Amygdala (tissue), 56 donors: ENCODE measurements at regions not wholly inside any gene's neighbourhood (a gene's known extent, or its start where the extent isn't known, plus 50 kb on each side); places are given as distances from the start of the nearest gene placed in this dataset.
"Not testable (repeated sequence)": the region's sequence is repeated elsewhere in the genome, so short reads cannot be mapped to it uniquely, and the experiment has no call there.

ENCODE experiments used
- DNase-seq, 56 donors: peaks; one replicate each; lab custom pipeline; 2025; lab: John Stamatoyannopoulos, UW

- DNase-seq = no peak
Observed at GRCh38 chr9:82750411-82750913, 312.5 kb downstream of the RASEF start.

DNA sequence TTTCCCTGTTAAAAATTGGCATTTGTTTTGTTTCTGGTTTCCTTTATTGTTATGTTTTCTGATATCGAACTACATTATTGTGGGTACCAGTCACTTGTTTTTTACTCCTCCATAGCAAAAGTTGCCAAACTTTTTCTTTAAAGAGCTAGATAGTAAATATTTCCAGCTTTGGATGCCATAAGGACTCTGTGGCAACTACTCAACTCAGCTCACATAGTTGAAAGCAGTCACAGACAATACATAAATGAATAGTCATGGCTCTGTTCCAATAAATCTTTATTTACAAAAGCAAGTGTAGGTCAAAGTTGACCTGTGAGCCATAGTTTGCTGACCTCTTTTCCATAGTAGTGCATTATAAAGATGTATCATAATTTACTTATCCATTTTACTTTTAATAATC lies 305.0 kb downstream of the RASEF start:
- no peak for DNase-seq

- DNase-seq = no peak
Observed at GRCh38 chr9:82761027-82761426, 301.9 kb downstream of the RASEF start.

GRCh38 chr9:82761956-82762355 lies 301.0 kb downstream of the RASEF start:
- peak in 15 of 56 donors; percentile 2 to 26 (median 10) for DNase-seq

DNA sequence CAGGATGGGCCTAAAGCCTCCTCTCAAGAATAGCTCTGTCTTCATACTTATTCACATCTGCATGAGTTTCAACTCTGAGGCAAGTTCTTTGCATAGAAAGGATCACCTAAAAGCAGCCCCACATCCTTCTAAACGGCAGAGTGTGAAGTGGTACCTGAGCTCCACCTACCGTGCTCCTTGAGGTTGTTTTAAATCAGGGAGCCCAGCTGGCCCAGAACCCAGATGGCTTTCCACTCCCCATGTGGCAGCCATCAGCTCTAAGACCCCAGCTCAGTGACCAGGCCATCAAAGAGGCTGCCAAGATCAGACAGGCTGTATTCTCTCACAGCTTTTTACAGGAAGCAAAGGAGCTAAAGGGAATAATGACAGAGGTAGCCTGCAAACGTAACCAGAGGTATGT lies 299.3 kb downstream of the RASEF start:
- no peak for DNase-seq

DNA sequence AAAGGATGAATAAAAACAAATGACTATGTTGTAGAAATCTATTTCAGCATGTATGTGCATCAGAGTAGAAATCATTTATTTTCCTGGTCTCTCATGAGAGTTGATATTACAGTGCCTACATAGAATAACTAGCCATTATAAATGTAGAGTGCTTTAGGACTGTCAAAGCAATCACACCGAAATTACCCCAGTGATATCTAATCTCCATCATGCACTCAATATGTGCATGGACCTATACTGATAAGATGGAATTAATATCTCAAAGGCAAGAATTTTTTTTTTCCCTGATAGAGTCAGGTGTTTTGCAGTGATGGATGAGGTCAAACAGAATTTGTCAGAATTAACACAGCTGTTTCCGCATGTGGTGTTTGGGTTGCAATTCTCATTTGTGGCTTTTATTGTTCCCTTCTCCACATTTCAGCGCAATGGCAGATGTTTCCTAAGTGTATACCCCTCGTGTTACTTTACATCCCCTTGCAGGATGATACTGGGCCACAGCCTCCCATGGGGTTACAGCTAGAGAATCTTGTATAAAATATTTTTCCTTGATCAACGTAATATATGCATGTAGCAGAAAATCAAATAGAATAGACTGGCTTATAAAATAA lies 298.8 kb downstream of the RASEF start:
- DNase-seq = no peak

- not testable (repeated sequence) for DNase-seq
Observed at GRCh38 chr9:82774707-82775231, 288.2 kb downstream of the RASEF start.

DNA sequence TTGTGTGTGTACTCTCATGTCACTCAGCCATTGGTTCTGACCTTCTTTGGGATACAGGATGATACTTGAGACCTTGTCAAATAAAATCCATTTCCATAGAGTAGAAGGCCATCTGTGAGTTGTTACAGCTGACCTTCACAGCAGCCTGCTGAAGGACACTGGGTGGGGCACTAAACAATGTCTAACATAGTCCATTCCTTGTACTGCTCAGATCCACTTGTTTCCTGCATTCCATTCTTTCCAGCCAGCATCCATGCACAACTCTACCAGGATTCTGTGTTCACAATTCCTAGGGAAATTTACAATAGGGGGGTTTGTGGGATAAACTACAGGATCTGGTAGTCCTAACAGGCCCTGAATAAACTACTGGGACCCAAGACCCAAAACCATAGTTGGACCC lies 286.4 kb downstream of the RASEF start:
- DNase-seq = no peak

- no peak for DNase-seq
Observed at GRCh38 chr9:82777366-82777765, 285.6 kb downstream of the RASEF start.

DNA sequence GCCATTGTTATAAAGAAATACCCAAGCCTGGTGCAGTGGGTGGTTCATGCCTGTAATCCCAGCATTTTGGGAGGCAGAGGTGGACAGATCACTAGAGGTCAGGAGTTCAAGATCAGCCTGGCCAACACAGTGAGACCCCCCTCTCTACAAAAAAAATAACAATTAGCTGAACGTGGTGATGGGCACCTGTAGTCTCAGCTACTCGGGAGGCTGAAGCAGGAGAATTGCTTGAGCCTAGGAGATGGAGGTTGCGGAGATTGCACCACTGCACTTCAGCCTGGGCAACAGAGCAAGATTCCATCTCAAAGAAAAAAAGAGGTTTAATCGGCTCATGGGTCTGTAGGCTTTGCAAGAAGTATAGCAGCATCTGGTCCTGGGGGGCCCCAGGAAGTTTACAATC lies 284.0 kb downstream of the RASEF start:
- not testable (repeated sequence) for DNase-seq

DNA sequence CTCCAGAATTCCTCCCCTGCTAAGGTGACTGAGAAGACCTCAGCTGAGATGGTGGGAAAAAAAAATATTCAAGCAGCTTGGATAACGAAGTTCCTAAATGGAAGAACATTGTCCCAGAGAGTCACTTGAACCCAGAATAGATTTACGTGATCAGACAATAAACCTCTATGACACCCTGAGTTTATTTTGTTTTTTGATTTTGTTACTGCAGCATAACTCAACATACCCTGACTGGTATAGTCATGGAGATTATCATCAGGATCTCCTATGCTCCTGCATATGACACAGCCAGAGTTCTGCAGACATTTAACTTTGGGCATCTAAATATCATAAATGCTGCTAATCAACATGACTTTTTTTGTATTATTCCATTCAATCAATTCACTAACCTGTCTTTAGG lies 282.9 kb downstream of the RASEF start:
- DNase-seq = no peak

DNA sequence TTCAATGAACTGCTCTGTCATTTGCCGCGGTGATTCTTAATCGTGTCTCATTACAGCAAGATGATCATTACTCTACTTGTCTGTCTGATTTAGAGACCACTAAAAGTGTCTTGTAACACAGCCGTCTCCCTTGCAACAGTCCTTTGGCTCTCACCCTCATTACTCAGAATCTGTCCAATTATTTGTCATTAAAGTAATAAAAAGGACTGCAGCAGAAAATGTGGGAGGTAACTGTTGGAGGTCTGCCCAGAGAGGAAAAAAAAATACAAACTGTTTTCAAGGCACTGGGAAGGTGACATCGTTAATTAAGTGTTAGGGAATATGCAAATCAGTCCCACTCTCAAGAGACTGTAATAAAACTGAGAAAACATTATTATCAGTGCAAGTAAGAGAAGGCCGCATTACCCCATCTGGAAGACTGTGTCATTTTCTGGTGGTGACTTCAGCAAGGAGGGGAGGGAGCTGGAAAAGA lies 281.0 kb downstream of the RASEF start:
- peak in 3 of 56 donors; percentile 10 to 39 (median 15) for DNase-seq

DNA sequence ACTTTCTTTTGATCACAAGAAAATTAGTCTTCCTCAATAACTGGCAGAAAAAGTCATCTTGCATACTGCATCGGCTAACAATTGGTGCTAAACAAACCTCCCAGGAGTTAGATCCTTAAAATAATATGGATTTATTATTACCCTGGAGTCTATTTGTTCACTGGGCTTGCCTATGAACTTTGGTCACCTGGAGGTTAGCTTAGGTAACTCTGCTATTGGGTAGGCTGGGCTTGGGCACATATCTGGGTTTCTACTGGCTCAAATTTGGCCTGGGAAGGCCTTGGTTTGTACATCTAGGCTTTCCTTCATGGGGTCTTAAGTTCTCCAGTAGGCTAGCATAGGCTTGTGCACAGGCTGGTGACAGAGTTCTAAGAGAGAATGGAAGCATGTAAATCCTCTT lies 279.9 kb downstream of the RASEF start:
- DNase-seq = no peak

GRCh38 chr9:82784589-82784988 lies 278.4 kb downstream of the RASEF start:
- no peak for DNase-seq

GRCh38 chr9:82789155-82789824 lies 273.7 kb downstream of the RASEF start:
- no peak for DNase-seq

GRCh38 chr9:82790875-82791274 lies 272.1 kb downstream of the RASEF start:
- no peak for DNase-seq

DNA sequence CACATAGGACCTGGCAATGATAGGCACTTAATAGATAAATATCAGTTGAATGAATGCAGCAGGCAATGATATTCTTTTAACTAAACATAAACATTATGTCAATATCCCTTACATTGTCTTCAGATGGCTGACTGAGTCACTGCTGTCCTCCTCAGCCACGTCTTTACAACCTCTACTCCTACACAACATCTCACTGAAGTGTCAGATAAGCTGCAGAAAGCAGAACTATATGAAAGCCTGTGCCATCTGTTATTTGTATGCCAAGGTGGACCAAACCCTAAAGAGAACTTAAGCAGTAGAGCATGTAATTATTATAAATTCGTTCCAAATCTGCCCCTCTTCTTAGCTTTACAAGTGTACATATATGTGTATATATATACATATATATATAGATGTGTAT lies 271.2 kb downstream of the RASEF start:
- DNase-seq = no peak

- peak in 2 of 56 donors; percentile 1 to 30 for DNase-seq
Observed at GRCh38 chr9:82797534-82797933, 265.4 kb downstream of the RASEF start.

- no peak for DNase-seq
Observed at GRCh38 chr9:82799286-82799685, 263.7 kb downstream of the RASEF start.

DNA sequence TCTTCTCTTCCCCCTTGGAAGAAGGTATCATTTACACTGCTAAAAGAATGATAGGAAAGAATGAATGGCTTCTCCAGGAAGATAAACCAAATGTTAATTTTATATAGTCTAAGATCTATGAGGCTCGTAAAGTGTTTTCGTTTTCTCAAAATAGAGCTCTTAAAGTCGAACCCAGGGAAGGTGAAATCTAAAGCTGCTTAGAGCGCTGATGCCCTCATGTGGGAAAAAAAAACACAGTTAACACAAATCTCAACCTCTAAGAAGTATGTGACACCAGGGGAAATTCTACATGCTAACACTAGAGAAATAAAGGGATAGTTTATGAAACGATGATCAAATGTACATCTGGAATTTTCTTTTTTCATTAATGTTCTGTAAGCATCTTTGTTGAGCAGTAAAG lies 257.9 kb downstream of the RASEF start:
- no peak for DNase-seq

GRCh38 chr9:82808478-82808877 lies 254.5 kb downstream of the RASEF start:
- DNase-seq = no peak

- no peak for DNase-seq
Observed at GRCh38 chr9:82810915-82811314, 252.0 kb downstream of the RASEF start.
